ENCODE measurements at regions not wholly inside any gene's neighbourhood (a gene's known extent, or its start where the extent isn't known, plus 50 kb on each side); places are given as distances from the start of the nearest gene placed in this dataset.

- no peaks in the 10 kb centered on the region for H3K36me3 ChIP-seq (ENCODE audit: low read depth)
- no peaks in the 10 kb centered on the region for H3K9me3 ChIP-seq (ENCODE audit: severe bottlenecking)
- TF ChIP-seq, protein P1, sequence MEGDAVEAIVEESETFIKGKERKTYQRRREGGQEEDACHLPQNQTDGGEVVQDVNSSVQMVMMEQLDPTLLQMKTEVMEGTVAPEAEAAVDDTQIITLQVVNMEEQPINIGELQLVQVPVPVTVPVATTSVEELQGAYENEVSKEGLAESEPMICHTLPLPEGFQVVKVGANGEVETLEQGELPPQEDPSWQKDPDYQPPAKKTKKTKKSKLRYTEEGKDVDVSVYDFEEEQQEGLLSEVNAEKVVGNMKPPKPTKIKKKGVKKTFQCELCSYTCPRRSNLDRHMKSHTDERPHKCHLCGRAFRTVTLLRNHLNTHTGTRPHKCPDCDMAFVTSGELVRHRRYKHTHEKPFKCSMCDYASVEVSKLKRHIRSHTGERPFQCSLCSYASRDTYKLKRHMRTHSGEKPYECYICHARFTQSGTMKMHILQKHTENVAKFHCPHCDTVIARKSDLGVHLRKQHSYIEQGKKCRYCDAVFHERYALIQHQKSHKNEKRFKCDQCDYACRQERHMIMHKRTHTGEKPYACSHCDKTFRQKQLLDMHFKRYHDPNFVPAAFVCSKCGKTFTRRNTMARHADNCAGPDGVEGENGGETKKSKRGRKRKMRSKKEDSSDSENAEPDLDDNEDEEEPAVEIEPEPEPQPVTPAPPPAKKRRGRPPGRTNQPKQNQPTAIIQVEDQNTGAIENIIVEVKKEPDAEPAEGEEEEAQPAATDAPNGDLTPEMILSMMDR (IDR thresholded peaks at IDR 0.05; ENCODE audit: poor library complexity, severe bottlenecking), result no peak
- no peaks in the 10 kb centered on the region for H3K27me3 ChIP-seq (ENCODE audit: insufficient read depth, poor library complexity, severe bottlenecking)
- no peak for ATAC-seq (ENCODE audit: low read depth)
- no peak overlapping the region for H3K4me3 ChIP-seq (ENCODE audit: severe bottlenecking)
- no peak overlapping the region for H3K27ac ChIP-seq (ENCODE audit: poor library complexity, severe bottlenecking)
- H3K4me1 ChIP-seq (ENCODE audit: insufficient read depth, poor library complexity, severe bottlenecking), result peaks cover 14% of the 10 kb centered on the region
- DNase-seq (ENCODE audit: low spot score), result no peak
Observed at GRCh38 chr13:78197231-78197630, 278.6 kb upstream of the EDNRB start.

DNA sequence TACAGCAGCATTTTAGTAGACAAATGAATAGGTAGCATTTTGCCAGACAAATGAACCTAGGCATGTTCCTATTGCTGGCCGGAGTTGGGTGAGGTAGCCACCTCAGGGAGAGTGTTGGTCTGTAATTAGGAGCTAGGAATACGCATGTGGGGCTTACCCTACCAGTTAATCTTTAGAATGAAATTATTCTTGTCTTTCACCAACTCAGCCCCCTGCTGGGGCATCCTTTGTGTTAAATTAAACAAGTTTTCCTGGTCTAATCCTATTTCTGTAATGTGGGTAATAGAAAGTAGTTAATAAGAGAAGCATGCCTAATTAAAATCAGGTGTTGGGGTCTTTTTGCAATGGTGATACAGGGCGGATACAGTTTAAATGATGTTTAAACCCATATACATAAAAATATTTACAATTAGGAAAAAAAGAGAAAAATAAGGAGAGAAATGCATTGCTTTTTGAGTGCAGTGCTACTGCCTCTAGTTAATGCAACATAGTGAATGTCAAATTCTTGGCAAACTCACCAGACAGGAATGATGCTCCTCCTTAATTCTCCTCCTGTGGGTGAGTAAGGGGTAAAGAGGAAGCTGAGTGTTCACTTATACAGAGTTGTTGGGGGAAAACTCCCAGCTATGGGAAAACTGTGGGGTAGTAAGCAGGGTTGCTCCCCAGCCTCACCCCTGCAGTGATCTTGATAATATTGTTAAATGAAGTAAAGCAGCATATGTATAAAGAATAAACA lies 276.4 kb upstream of the EDNRB start:
- no peaks in the 10 kb centered on the region for H3K36me3 ChIP-seq (ENCODE audit: low read depth)
- H3K27me3 ChIP-seq (ENCODE audit: insufficient read depth, poor library complexity, severe bottlenecking), result no peaks in the 10 kb centered on the region
- H3K4me3 ChIP-seq (ENCODE audit: severe bottlenecking), result no peak overlapping the region
- TF ChIP-seq, protein P1 (IDR thresholded peaks at IDR 0.05; ENCODE audit: poor library complexity, severe bottlenecking), result no peak
- H3K27ac ChIP-seq (ENCODE audit: poor library complexity, severe bottlenecking), result peak overlapping the region; percentile 14
- H3K4me1 ChIP-seq (ENCODE audit: insufficient read depth, poor library complexity, severe bottlenecking), result peaks cover 14% of the 10 kb centered on the region
- DNase-seq (ENCODE audit: low spot score), result no peak
- ATAC-seq (ENCODE audit: low read depth), result peak; percentile 84
- H3K9me3 ChIP-seq (ENCODE audit: severe bottlenecking), result no peaks in the 10 kb centered on the region

DNA sequence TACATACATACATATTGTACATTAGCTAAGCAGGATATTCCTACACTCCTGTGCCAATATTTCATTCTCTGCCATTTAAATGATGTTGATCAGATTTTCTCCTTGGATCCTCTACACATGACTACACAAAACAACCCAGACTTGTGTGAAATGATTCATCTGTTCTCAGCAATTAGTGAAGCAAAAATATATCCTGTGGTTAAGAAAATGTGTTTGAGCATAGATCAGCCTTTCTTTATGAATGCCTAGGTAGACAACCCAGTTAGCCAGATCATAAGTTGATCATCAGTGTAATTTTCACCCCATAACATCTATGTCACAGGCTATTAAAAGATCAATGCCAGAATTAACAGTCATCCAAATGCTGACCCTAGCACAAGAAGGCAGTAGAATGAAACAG lies 275.2 kb upstream of the EDNRB start:
- DNase-seq (ENCODE audit: low spot score) (no peak), ATAC-seq (ENCODE audit: low read depth) (no peak)
- Histone ChIP-seq H3K27me3 (ENCODE audit: insufficient read depth, poor library complexity, severe bottlenecking) (no peaks in the 10 kb centered on the region), H3K4me1 (ENCODE audit: insufficient read depth, poor library complexity, severe bottlenecking) (peaks cover 14% of the 10 kb centered on the region), H3K9me3 (ENCODE audit: severe bottlenecking) (no peaks in the 10 kb centered on the region), H3K4me3 (ENCODE audit: severe bottlenecking) (no peak overlapping the region), H3K27ac (ENCODE audit: poor library complexity, severe bottlenecking) (no peak overlapping the region), H3K36me3 (ENCODE audit: low read depth) (no peaks in the 10 kb centered on the region)
- TF ChIP-seq, protein P1 (IDR thresholded peaks at IDR 0.05; ENCODE audit: poor library complexity, severe bottlenecking), result no peak

GRCh38 chr13:78192716-78193115 lies 274.1 kb upstream of the EDNRB start:
- H3K27ac ChIP-seq (ENCODE audit: poor library complexity, severe bottlenecking), result no peak overlapping the region
- H3K36me3 ChIP-seq (ENCODE audit: low read depth), result no peaks in the 10 kb centered on the region
- ATAC-seq (ENCODE audit: low read depth) (peak; percentile 75), DNase-seq (ENCODE audit: low spot score) (no peak)
- no peaks in the 10 kb centered on the region for H3K9me3 ChIP-seq (ENCODE audit: severe bottlenecking)
- no peak overlapping the region for H3K4me3 ChIP-seq (ENCODE audit: severe bottlenecking)
- TF ChIP-seq, protein P1 (IDR thresholded peaks at IDR 0.05; ENCODE audit: poor library complexity, severe bottlenecking), result no peak
- no peaks in the 10 kb centered on the region for H3K27me3 ChIP-seq (ENCODE audit: insufficient read depth, poor library complexity, severe bottlenecking)
- H3K4me1 ChIP-seq (ENCODE audit: insufficient read depth, poor library complexity, severe bottlenecking), result peaks cover 14% of the 10 kb centered on the region

- no peaks in the 10 kb centered on the region for H3K27me3 ChIP-seq (ENCODE audit: insufficient read depth, poor library complexity, severe bottlenecking)
- DNase-seq (ENCODE audit: low spot score) (no peak), ATAC-seq (ENCODE audit: low read depth) (no peak)
- no peaks in the 10 kb centered on the region for H3K9me3 ChIP-seq (ENCODE audit: severe bottlenecking)
- H3K4me1 ChIP-seq (ENCODE audit: insufficient read depth, poor library complexity, severe bottlenecking), result peaks cover 8% of the 10 kb centered on the region
- no peak overlapping the region for H3K27ac ChIP-seq (ENCODE audit: poor library complexity, severe bottlenecking)
- TF ChIP-seq, protein P1 (IDR thresholded peaks at IDR 0.05; ENCODE audit: poor library complexity, severe bottlenecking), result no peak
- H3K4me3 ChIP-seq (ENCODE audit: severe bottlenecking), result no peak overlapping the region
- H3K36me3 ChIP-seq (ENCODE audit: low read depth), result no peaks in the 10 kb centered on the region
Observed at GRCh38 chr13:78190296-78190695, 271.7 kb upstream of the EDNRB start.

Data from RWPE2 (cell line).